SK-N-SH (cell line): ENCODE measurements at regions not wholly inside any gene's neighbourhood (a gene's known extent, or its start where the extent isn't known, plus 50 kb on each side); places are given as distances from the start of the nearest gene placed in this dataset.

Source experiments
- FOXM1 ChIP-seq: IDR thresholded peaks from 2 replicates; pipeline ENCODE4 v1.4.0; 2012; ENCODE audit warnings: low read depth, mild to moderate bottlenecking
- GABPA ChIP-seq: IDR thresholded peaks from 2 replicates; pipeline ENCODE4 v1.4.0; 2012; ENCODE audit warnings: low read depth, mild to moderate bottlenecking
- NFIC ChIP-seq: IDR thresholded peaks from 2 replicates; pipeline ENCODE4 v1.4.0; 2012; ENCODE audit warnings: borderline replicate concordance
- POLR2AphosphoS5 ChIP-seq: IDR thresholded peaks from 2 replicates; pipeline ENCODE4 v1.6.1; 2012; ENCODE audit warnings: low read depth, low read length
- YY1 ChIP-seq: IDR thresholded peaks from 2 replicates; pipeline ENCODE4 v1.4.0; 2012; ENCODE audit warnings: low read depth, mild to moderate bottlenecking
- TF ChIP-seq, protein P1 (sequence below): fragments of 200-600 bp; sonication (generic); IDR thresholded peaks from 2 replicates; pipeline ENCODE4 v1.6.1; 2017; ENCODE audit warnings: antibody characterized with exemption, mild to moderate bottlenecking, moderate library complexity

DNA sequence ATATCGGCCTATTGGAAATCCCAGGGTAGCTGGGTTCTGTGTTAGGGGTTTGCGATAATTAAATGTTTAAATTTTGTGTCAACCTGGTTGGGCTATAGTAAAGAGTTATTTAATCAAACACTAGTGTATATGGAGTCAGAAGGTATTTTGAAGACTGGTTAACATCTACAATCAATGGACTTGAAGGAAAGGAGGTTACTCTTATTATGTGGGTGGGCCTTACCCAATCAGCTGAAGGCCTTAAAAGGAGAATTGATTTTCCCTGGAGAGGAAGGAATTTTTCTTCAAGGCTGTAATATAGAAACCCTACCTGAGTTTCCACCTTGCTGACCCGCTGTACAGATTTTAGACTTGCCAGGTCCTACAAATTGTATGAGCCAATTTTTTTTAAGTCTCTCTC, 411.4 kb downstream of the IRX1 start:
- no peak for TF ChIP-seq POLR2AphosphoS5
- TF ChIP-seq FOXM1, result no peak
- TF ChIP-seq YY1, result no peak
- TF ChIP-seq, protein P1, sequence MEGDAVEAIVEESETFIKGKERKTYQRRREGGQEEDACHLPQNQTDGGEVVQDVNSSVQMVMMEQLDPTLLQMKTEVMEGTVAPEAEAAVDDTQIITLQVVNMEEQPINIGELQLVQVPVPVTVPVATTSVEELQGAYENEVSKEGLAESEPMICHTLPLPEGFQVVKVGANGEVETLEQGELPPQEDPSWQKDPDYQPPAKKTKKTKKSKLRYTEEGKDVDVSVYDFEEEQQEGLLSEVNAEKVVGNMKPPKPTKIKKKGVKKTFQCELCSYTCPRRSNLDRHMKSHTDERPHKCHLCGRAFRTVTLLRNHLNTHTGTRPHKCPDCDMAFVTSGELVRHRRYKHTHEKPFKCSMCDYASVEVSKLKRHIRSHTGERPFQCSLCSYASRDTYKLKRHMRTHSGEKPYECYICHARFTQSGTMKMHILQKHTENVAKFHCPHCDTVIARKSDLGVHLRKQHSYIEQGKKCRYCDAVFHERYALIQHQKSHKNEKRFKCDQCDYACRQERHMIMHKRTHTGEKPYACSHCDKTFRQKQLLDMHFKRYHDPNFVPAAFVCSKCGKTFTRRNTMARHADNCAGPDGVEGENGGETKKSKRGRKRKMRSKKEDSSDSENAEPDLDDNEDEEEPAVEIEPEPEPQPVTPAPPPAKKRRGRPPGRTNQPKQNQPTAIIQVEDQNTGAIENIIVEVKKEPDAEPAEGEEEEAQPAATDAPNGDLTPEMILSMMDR, result no peak
- TF ChIP-seq NFIC, result no peak
- no peak for TF ChIP-seq GABPA
